Adrenal gland (tissue), 9 donors: ENCODE measurements at regions not wholly inside any gene's neighbourhood (a gene's known extent, or its start where the extent isn't known, plus 50 kb on each side); places are given as distances from the start of the nearest gene placed in this dataset.

Experiments
- DNase-seq, 7 donors: peaks; one replicate each; pipeline ENCODE4 v3.0.0-alpha.2; 2019 to 2020
- H3K27ac ChIP-seq, 5 donors: fragments of 200-600 bp; sonication (generic) in 4 of 5; 1 replicate in 3 of 5; 2 replicates in 2 of 5; pipeline versions ENCODE4 v1.5.1 to v1.8.0; 2016 to 2020; ENCODE audit warnings: mild to moderate bottlenecking in 1 of 5
- H3K27me3 ChIP-seq: fragments of 200-600 bp; 2 replicates; pipeline ENCODE4 v1.8.0; 2021
- H3K36me3 ChIP-seq, 2 donors: fragments of 200-600 bp; replicated peaks in 1 of 2; 1 replicate in 1 of 2; 2 replicates in 1 of 2; pipeline versions ENCODE4 v1.5.1 to v1.8.0; 2018 to 2022
- H3K4me1 ChIP-seq, 2 donors: fragments of 200-600 bp; replicated peaks in 1 of 2; 1 replicate in 1 of 2; 2 replicates in 1 of 2; pipeline versions ENCODE4 v1.5.1 to v1.8.0; 2018 to 2021
- H3K4me3 ChIP-seq, 4 donors: fragments of 200-600 bp; sonication (generic) in 3 of 4; one replicate each; pipeline ENCODE4 v1.5.1; 2016 to 2018
- H3K9me3 ChIP-seq, 3 donors: fragments of 200-600 bp; sonication (generic) in 1 of 3; replicated peaks in 1 of 3; 1 replicate in 2 of 3; 2 replicates in 1 of 3; pipeline versions ENCODE4 v1.5.1 to v1.8.0; 2016 to 2021
- CTCF ChIP-seq, 6 experiments: fragments of 450-650 bp in 4 of 6; fragments of 200-600 bp in 2 of 6; sonication (generic) in 1 of 6; IDR thresholded peaks; 1 replicate in 5 of 6; 2 replicates in 1 of 6; pipeline versions ENCODE4 v1.5.1 to v1.8.0; 2016 to 2021; ENCODE audit warnings: antibody characterized with exemption in 6 of 6, mild to moderate bottlenecking in 2 of 6, moderate library complexity in 1 of 6
- POLR2A ChIP-seq, 2 donors: fragments of 450-650 bp; IDR thresholded peaks; one replicate each; pipeline ENCODE4 v1.6.1; 2017; ENCODE audit warnings: antibody characterized with exemption in 2 of 2, mild to moderate bottlenecking in 2 of 2, moderate library complexity in 1 of 2
- WGBS, 4 donors: extraction: QIAGEN DNeasy Blood & Tissue Kit in 2 of 4; methylation state at CpG; one replicate each; pipeline versions ENCODE4 v1.1.5 to v1.1.7; 2013 to 2017; 5-methylcytosine and 5-hydroxymethylcytosine counted together
- intact Hi-C, 2 donors: fragments of 100-400 bp; cut with DNase I; formaldehyde crosslinking; loops; one replicate each; pipeline versions ENCODE4 v1.14.1 to v1.15.0; 2022 to 2023
- donor health status: healthy with polysubstance abuse.
- donor health status: Bipolar disorder and iron deficiency.
- donor health status: DM: yes; HTN: yes; CAD: no.
- donor health status: DM: no; HTN: no; CAD: no.
- donor health status: DM: no; HTN: no; CAD: no.

GRCh38 chr9:26413611-26414010 lies 479.0 kb downstream of the CAAP1 start:
- 59 to 69% (median 66%) methylated on average over 4 of the region's 4 CpGs for WGBS, 4 donors
- no peak for TF ChIP-seq CTCF (IDR thresholded peaks at IDR 0.05)
- DNase-seq: no peak
- no peaks in the 10 kb centered on the region for H3K27me3 ChIP-seq
- H3K4me3 ChIP-seq: no peak overlapping the region
- H3K4me1 ChIP-seq: no peaks in the 10 kb centered on the region
- no peaks in the 10 kb centered on the region for H3K36me3 ChIP-seq
- no peak overlapping the region for H3K27ac ChIP-seq
- intact Hi-C loops: no loop called here
- H3K9me3 ChIP-seq: no peaks in the 10 kb centered on the region

GRCh38 chr9:26412446-26412845 lies 480.2 kb downstream of the CAAP1 start:
- no peaks in the 10 kb centered on the region for H3K9me3 ChIP-seq
- H3K4me1 ChIP-seq: no peaks in the 10 kb centered on the region
- no peaks in the 10 kb centered on the region for H3K36me3 ChIP-seq
- intact Hi-C loops: no loop called here
- TF ChIP-seq CTCF (IDR thresholded peaks at IDR 0.05) (no peak), POLR2A (IDR thresholded peaks at IDR 0.05) (no peak)
- WGBS, 4 donors: 84 to 90% (median 87%) methylated on average over 1 of the region's 1 CpG
- no peak overlapping the region for H3K27ac ChIP-seq
- no peak overlapping the region for H3K4me3 ChIP-seq
- no peaks in the 10 kb centered on the region for H3K27me3 ChIP-seq
- no peak for DNase-seq

GRCh38 chr9:26406676-26407075 lies 485.9 kb downstream of the CAAP1 start:
- Histone ChIP-seq H3K4me1 (no peaks in the 10 kb centered on the region), H3K36me3 (no peaks in the 10 kb centered on the region), H3K27ac (no peak overlapping the region), H3K4me3 (no peak overlapping the region), H3K27me3 (no peaks in the 10 kb centered on the region), H3K9me3 (no peaks in the 10 kb centered on the region)
- 58 to 66% (median 62%) methylated on average over 2 of the region's 2 CpGs for WGBS, 4 donors
- DNase-seq: no peak
- intact Hi-C loops: no loop called here
- TF ChIP-seq POLR2A (IDR thresholded peaks at IDR 0.05) (no peak), CTCF (IDR thresholded peaks at IDR 0.05) (no peak)

GRCh38 chr9:26399556-26399955 lies 493.0 kb downstream of the CAAP1 start:
- Histone ChIP-seq H3K36me3 (no peaks in the 10 kb centered on the region), H3K4me1 (no peaks in the 10 kb centered on the region), H3K27me3 (no peaks in the 10 kb centered on the region), H3K27ac (no peak overlapping the region), H3K9me3 (no peaks in the 10 kb centered on the region), H3K4me3 (no peak overlapping the region)
- intact Hi-C loops: no loop called here
- TF ChIP-seq POLR2A (IDR thresholded peaks at IDR 0.05) (no peak), CTCF (IDR thresholded peaks at IDR 0.05) (no peak)
- WGBS, 4 donors: 86 to 91% (median 89%) methylated on average over 4 of the region's 4 CpGs
- DNase-seq: no peak
